K562 (cell line): ENCODE measurements at regions not wholly inside any gene's neighbourhood (a gene's known extent, or its start where the extent isn't known, plus 50 kb on each side); places are given as distances from the start of the nearest gene placed in this dataset.

Experiments
- ATAC-seq: fragments of 200-7000 bp; cut with Tn5 transposase; 3 replicates; pipeline ENCODE4 v1.9.1; 2020; ENCODE audit warnings: moderate library complexity
- BruUV-seq: library from RNA; stranded (reverse); fragments of 400-500 nt; replicated peaks from 2 replicates; lab custom pipeline; 2021; lab: Mats Ljungman, UMichigan
- CTCF ChIA-PET: fragments of 300-600 bp; formaldehyde crosslinking; extraction: SDS; loops from one replicate; lab custom pipeline; 2021; ENCODE audit warnings: low intra/inter-chr PET ratio; lab: Yijun Ruan, JAX
- POLR2A ChIA-PET: fragments of 300-600, 350-650 bp; sonication (Branson Sonifier 250); formaldehyde crosslinking; extraction: SDS; loops from one replicate; lab custom pipeline; 2021; ENCODE audit warnings: antibody characterized with exemption, inconsistent platforms; lab: Yijun Ruan, JAX
- DNase-seq, 4 experiments: peaks; one replicate each; pipeline versions ENCODE4 v3.0.0 to v3.0.0-alpha.2; 2011 to 2018; ENCODE audit warnings: low spot score in 3 of 4, mixed read lengths in 3 of 4; ENCODE audit errors: extremely low read depth in 1 of 4
- FAIRE-seq: peaks from 2 replicates; lab custom pipeline; 2011; peaks lifted over from hg19 to GRCh38; lab: Jason Lieb, UNC
- H2AFZ ChIP-seq: 2 replicates; pipeline ENCODE4 v1.6.0; 2011; ENCODE audit warnings: low read depth, low read length, control low read depth, inconsistent platforms
- H3K27ac ChIP-seq: fragments of 200-600 bp; 3 replicates; pipeline ENCODE4 v1.8.0; 2011; ENCODE audit warnings: low read depth, mild to moderate bottlenecking, control low read depth, inconsistent platforms, low read length, moderate library complexity, mixed read lengths; ENCODE audit errors: extremely low read depth
- H3K27me3 ChIP-seq, 2 experiments: fragments of 300-600 bp in 1 of 2; 2 replicates in 1 of 2; 3 replicates in 1 of 2; pipeline versions ENCODE4 v1.6.0 to v1.8.0; 2011; ENCODE audit warnings: inconsistent platforms in 2 of 2, low read length in 2 of 2, mild to moderate bottlenecking in 1 of 2, mixed read lengths in 1 of 2, moderate library complexity in 1 of 2; ENCODE audit not compliant: control insufficient read depth in 2 of 2, insufficient read depth in 2 of 2
- H3K36me3 ChIP-seq: fragments of 300-600 bp; 3 replicates; pipeline ENCODE4 v1.8.0; 2011; ENCODE audit warnings: mild to moderate bottlenecking, low read length, inconsistent platforms; ENCODE audit not compliant: control insufficient read depth, insufficient read depth
- H3K4me1 ChIP-seq, 2 experiments: fragments of 200-600 bp in 1 of 2; replicated peaks in 1 of 2; 2 replicates in 1 of 2; 3 replicates in 1 of 2; pipeline versions ENCODE4 v1.5.1 to v1.8.0; 2011; ENCODE audit warnings: inconsistent platforms in 2 of 2, low read length in 2 of 2, mild to moderate bottlenecking in 1 of 2, mixed read lengths in 1 of 2, moderate library complexity in 1 of 2; ENCODE audit not compliant: control insufficient read depth in 2 of 2, insufficient read depth in 2 of 2
- H3K4me2 ChIP-seq: 2 replicates; pipeline ENCODE4 v1.6.1; 2011; ENCODE audit warnings: low read length, control low read depth, inconsistent platforms, mixed read lengths; ENCODE audit not compliant: insufficient read depth
- H3K4me3 ChIP-seq: fragments of 200-600 bp; sonication (generic), shearing (Covaris generic); 2 replicates; pipeline ENCODE4 v1.5.1; 2016; ENCODE audit warnings: control low read depth, inconsistent platforms
- H3K79me2 ChIP-seq: fragments of 200-600 bp; 3 replicates; pipeline ENCODE4 v1.8.0; 2011; ENCODE audit warnings: low read length, inconsistent platforms; ENCODE audit not compliant: control insufficient read depth, insufficient read depth
- H3K9ac ChIP-seq, 2 experiments: 2 replicates each; pipeline versions ENCODE4 v1.6.0 to v1.6.1; 2011; ENCODE audit warnings: low read depth in 2 of 2, low read length in 2 of 2, control low read depth in 1 of 2, inconsistent platforms in 1 of 2, mild to moderate bottlenecking in 1 of 2, mixed read lengths in 1 of 2; ENCODE audit not compliant: insufficient read depth in 1 of 2
- H3K9me1 ChIP-seq: one replicate; pipeline ENCODE4 v1.6.0; 2011; ENCODE audit warnings: inconsistent platforms, mild to moderate bottlenecking, low read length, moderate library complexity; ENCODE audit not compliant: control insufficient read depth, insufficient read depth
- H3K9me3 ChIP-seq: replicated peaks from 2 replicates; pipeline ENCODE4 v1.5.1; 2011; ENCODE audit warnings: low read depth, low read length, inconsistent platforms; ENCODE audit not compliant: control insufficient read depth, insufficient read depth
- H4K20me1 ChIP-seq: replicated peaks from 2 replicates; pipeline ENCODE4 v1.6.1; 2011; ENCODE audit warnings: low read length, inconsistent platforms, mixed read lengths; ENCODE audit not compliant: control insufficient read depth, insufficient read depth
- FOXP1 ChIP-seq: sonication (generic); formaldehyde crosslinking; IDR thresholded peaks from 2 replicates; pipeline ENCODE4 v1.8.0; 2022; ENCODE audit warnings: mild to moderate bottlenecking, missing genetic modification reagents
- GATAD2B ChIP-seq: fragments of 450-650 bp; IDR thresholded peaks from 2 replicates; pipeline ENCODE4 v1.6.1; 2017; ENCODE audit warnings: mild to moderate bottlenecking, borderline replicate concordance
- HLTF ChIP-seq: fragments of 450-650 bp; IDR thresholded peaks from 2 replicates; pipeline ENCODE4 v1.6.1; 2016
- IFI16 ChIP-seq: fragments of 250-450 bp; sonication (Bioruptor Pico); IDR thresholded peaks from 2 replicates; pipeline ENCODE4 v2.1.2; 2022; ENCODE audit warnings: mild to moderate bottlenecking, inconsistent platforms
- PYGO2 ChIP-seq: fragments of 450-650 bp; IDR thresholded peaks from 2 replicates; pipeline ENCODE4 v1.6.1; 2016; ENCODE audit warnings: mild to moderate bottlenecking, missing genetic modification characterization, moderate library complexity, missing compliant biosample characterization
- SMARCC2 ChIP-seq: fragments of 450-650 bp; IDR thresholded peaks from 2 replicates; pipeline ENCODE4 v1.6.1; 2017; ENCODE audit warnings: antibody characterized with exemption, moderate library complexity, mild to moderate bottlenecking, low read depth
- TBL1XR1 ChIP-seq, 2 experiments: IDR thresholded peaks; 2 replicates each; pipeline ENCODE4 v1.6.1; 2012; ENCODE audit warnings: improper control_type of control experiment in 2 of 2, low read length in 2 of 2, mild to moderate bottlenecking in 1 of 2
- TCFL5 ChIP-seq: fragments of 250-450 bp; sonication (Bioruptor Pico); conservative IDR thresholded peaks from 2 replicates; pipeline ENCODE4 v1.6.1; 2021; ENCODE audit warnings: mild to moderate bottlenecking, moderate library complexity, matching md5 sums
- USF1 ChIP-seq: sonication (generic); formaldehyde crosslinking; IDR thresholded peaks from 2 replicates; pipeline ENCODE4 v1.9.0; 2022; ENCODE audit warnings: mild to moderate bottlenecking, missing genetic modification reagents
- ZFP36 ChIP-seq: fragments of 150-350 bp; IDR thresholded peaks from 2 replicates; pipeline ENCODE4 v1.6.1; 2018; ENCODE audit warnings: low read length, low read depth; ENCODE audit not compliant: partially characterized antibody
- ZFX ChIP-seq: sonication (generic); formaldehyde crosslinking; IDR thresholded peaks from 2 replicates; pipeline ENCODE4 v1.8.0; 2022; ENCODE audit warnings: mild to moderate bottlenecking, missing genetic modification reagents, moderate library complexity
- ZNF79 ChIP-seq: fragments of 250-450 bp; sonication (Bioruptor Pico); IDR thresholded peaks from 2 replicates; pipeline ENCODE4 v1.4.0; 2020; ENCODE audit warnings: low read depth, mild to moderate bottlenecking, moderate library complexity
- WGBS: fragments of 100-300 bp; shearing (Covaris generic); methylation state at CpG from one replicate; pipeline ENCODE4 v1.1.6; 2016; ENCODE audit warnings: low coverage, mixed read lengths; ENCODE audit not compliant: insufficient coverage; ENCODE audit errors: missing lambda C conversion rate; 5-methylcytosine and 5-hydroxymethylcytosine counted together
- in situ Hi-C: fragments of 300-500 bp; cut with MboI; formaldehyde crosslinking; loops from 4 replicates; pipeline ENCODE4 v1.15.0; 2018; ENCODE audit warnings: inconsistent platforms, mixed read lengths
- intact Hi-C: fragments of 100-400 bp; cut with micrococcal nuclease; formaldehyde crosslinking; loops from 2 replicates; pipeline ENCODE4 v1.14.2; 2022

GRCh38 chr6:1055015-1055921 is 256.6 kb upstream of the FOXQ1 start:
- BruUV-seq = no TSS peak
- intact Hi-C loops = no loop called here

More at GRCh38 chr6:1055015-1055921, 256.6 kb upstream of the FOXQ1 start:
- Histone ChIP-seq H3K4me3 (no peak overlapping the region), H3K9me3 (no peaks in the 10 kb centered on the region), H3K36me3 (no peaks in the 10 kb centered on the region), H3K4me2 (no peak overlapping the region), H3K27ac (no peak overlapping the region), H3K9me1 (no peaks in the 10 kb centered on the region), H3K9ac (no peak overlapping the region), H3K79me2 (no peaks in the 10 kb centered on the region), H3K27me3 (peaks cover 0 to 8% of the 10 kb centered on the region in 2 experiments; a peak in 2 of 5 replicates), H4K20me1 (no peaks in the 10 kb centered on the region), H3K4me1 (no peaks in the 10 kb centered on the region), H2AFZ (no peak overlapping the region)
- ATAC-seq = no peak
- DNase-seq = no peak
- under 1% methylated on average over 16 of the region's 16 CpGs for WGBS
- FAIRE-seq = no peak
- POLR2A ChIA-PET = interaction anchor here (0.6 kb wide), 1 partner anchor 23 kb away, joined by 3 read pairs; no protein-coding TSS in a partner anchor
- CTCF ChIA-PET = no interaction called here
- in situ Hi-C loops = no loop called here
- TF ChIP-seq GATAD2B (no peak), ZNF79 (CRISPR knock-in tag) (no peak), IFI16 (CRISPR knock-in tag) (no peak), TBL1XR1 (IDR thresholded peaks at IDR 0.05; ENCODE audit: low read length in 2 of 2) (no peak), FOXP1 (CRISPR knock-in tag) (no peak), USF1 (CRISPR knock-in tag) (no peak), TCFL5 (CRISPR knock-in tag) (no peak), HLTF (no peak), SMARCC2 (no peak), ZFP36 (no peak), ZFX (CRISPR knock-in tag) (no peak), PYGO2 (tag) (no peak)
